ENCODE measurements at regions not wholly inside any gene's neighbourhood (a gene's known extent, or its start where the extent isn't known, plus 50 kb on each side); places are given as distances from the start of the nearest gene placed in this dataset.

- intact Hi-C loops (cut with DNase I): no loop called here
- peak in 1 of 10 donors; percentile 64 for DNase-seq
Measured at GRCh38 chr16:86457501-86458148, 52.7 kb upstream of the FOXF1 start.

GRCh38 chr16:86458149-86458777 lies 52.1 kb upstream of the FOXF1 start:
- intact Hi-C loops (cut with DNase I): no loop called here
- DNase-seq: peak in 1 of 10 donors; percentile 0

GRCh38 chr16:86459266-86459665 lies 51.1 kb upstream of the FOXF1 start:
- peak in 1 of 10 donors; percentile 52 for DNase-seq
- intact Hi-C loops (cut with DNase I): no loop called here

All from posterior cingulate gyrus (tissue), 11 donors.